Smooth muscle cell (in vitro differentiated cells): ENCODE measurements at regions not wholly inside any gene's neighbourhood (a gene's known extent, or its start where the extent isn't known, plus 50 kb on each side); places are given as distances from the start of the nearest gene placed in this dataset.

Experiments
- DNase-seq: peaks from one replicate; lab custom pipeline; 2025; ENCODE audit not compliant: unreplicated experiment; lab: John Stamatoyannopoulos, UW
- H2AFZ ChIP-seq: fragments of 200-600 bp; sonication (generic); 2 replicates; pipeline ENCODE4 v1.6.0; 2016; ENCODE audit warnings: antibody characterized with exemption, low read depth, mild to moderate bottlenecking
- H3F3A ChIP-seq: fragments of 200-600 bp; sonication (generic); 2 replicates; pipeline ENCODE4 v1.6.0; 2017; ENCODE audit warnings: antibody characterized with exemption, low read depth
- H3K27ac ChIP-seq: fragments of 200-600 bp; sonication (generic); 2 replicates; pipeline ENCODE4 v1.5.1; 2016; ENCODE audit warnings: low read depth, mild to moderate bottlenecking
- H3K27me3 ChIP-seq: fragments of 200-600 bp; sonication (generic); 2 replicates; pipeline ENCODE4 v1.6.1; 2016; ENCODE audit warnings: low read depth, mild to moderate bottlenecking
- H3K36me3 ChIP-seq: fragments of 200-600 bp; sonication (generic); 2 replicates; pipeline ENCODE4 v1.5.1; 2016; ENCODE audit warnings: low read depth
- H3K4me1 ChIP-seq: fragments of 200-600 bp; sonication (generic); 2 replicates; pipeline ENCODE4 v1.5.1; 2016; ENCODE audit warnings: low read depth
- H3K4me2 ChIP-seq: fragments of 200-600 bp; sonication (generic); 2 replicates; pipeline ENCODE4 v1.6.0; 2016; ENCODE audit warnings: mild to moderate bottlenecking
- H3K4me3 ChIP-seq: fragments of 200-600 bp; sonication (generic); 2 replicates; pipeline ENCODE4 v1.5.1; 2016; ENCODE audit warnings: mild to moderate bottlenecking
- H3K79me2 ChIP-seq: fragments of 200-600 bp; sonication (generic); 2 replicates; pipeline ENCODE4 v1.6.0; 2016; ENCODE audit warnings: low read depth, mild to moderate bottlenecking
- H3K9ac ChIP-seq: fragments of 200-600 bp; sonication (generic); 2 replicates; pipeline ENCODE4 v1.6.0; 2016; ENCODE audit warnings: low read depth
- H3K9me3 ChIP-seq: fragments of 200-600 bp; sonication (generic); replicated peaks from 2 replicates; pipeline ENCODE4 v1.5.1; 2016; ENCODE audit warnings: low read depth
- H4K20me1 ChIP-seq: fragments of 200-600 bp; sonication (generic); 2 replicates; pipeline ENCODE4 v1.6.0; 2016; ENCODE audit warnings: low read depth
- CTCF ChIP-seq: fragments of 200-600 bp; sonication (generic); IDR thresholded peaks from 2 replicates; pipeline ENCODE4 v1.5.1; 2017; ENCODE audit warnings: borderline replicate concordance, mild to moderate bottlenecking, antibody characterized with exemption; ENCODE audit not compliant: insufficient read depth, poor library complexity, severe bottlenecking
- WGBS: methylation state at CpG from one replicate; pipeline ENCODE4 v1.1.7; 2016; ENCODE audit warnings: low lambda C conversion rate; 5-methylcytosine and 5-hydroxymethylcytosine counted together

GRCh38 chr11:80414181-80415165, 973.6 kb upstream of the TENM4 start:
- Histone ChIP-seq H3K4me2 (no peak overlapping the region), H2AFZ (no peak overlapping the region), H3K9ac (no peak overlapping the region), H4K20me1 (no peaks in the 10 kb centered on the region), H3K27ac (no peak overlapping the region), H3K4me3 (no peak overlapping the region), H3K4me1 (no peaks in the 10 kb centered on the region), H3K9me3 (no peaks in the 10 kb centered on the region), H3K36me3 (no peaks in the 10 kb centered on the region), H3K79me2 (no peaks in the 10 kb centered on the region), H3K27me3 (no peaks in the 10 kb centered on the region), H3F3A (no peaks in the 10 kb centered on the region)
- no peak for DNase-seq
- TF ChIP-seq CTCF, result no peak
- WGBS, result 88% methylated on average over 7 of the region's 7 CpGs

DNA sequence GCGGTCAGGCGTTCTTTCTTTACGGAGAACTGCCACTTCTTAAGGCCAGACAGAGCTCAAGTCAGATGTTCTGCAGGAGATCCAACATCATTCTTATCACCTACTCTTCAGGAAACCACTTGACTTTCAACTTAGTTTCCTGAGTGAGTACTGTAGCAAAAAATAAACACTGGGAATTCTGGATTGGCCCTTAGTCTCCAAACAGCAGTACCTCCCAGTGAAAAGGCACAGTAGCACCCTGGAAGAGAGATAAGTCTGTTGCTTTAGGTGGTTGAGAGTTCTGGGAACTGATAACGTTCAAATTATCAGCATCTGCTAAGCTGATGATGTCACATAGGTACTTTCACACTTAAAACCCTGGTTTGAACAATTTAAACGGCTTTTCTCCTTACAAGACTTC, 971.8 kb upstream of the TENM4 start:
- H3K4me2 ChIP-seq, result no peak overlapping the region
- 54% methylated on average over 5 of the region's 5 CpGs for WGBS
- no peaks in the 10 kb centered on the region for H3K4me1 ChIP-seq
- H3K27ac ChIP-seq, result no peak overlapping the region
- no peaks in the 10 kb centered on the region for H4K20me1 ChIP-seq
- no peaks in the 10 kb centered on the region for H3F3A ChIP-seq
- H3K36me3 ChIP-seq, result no peaks in the 10 kb centered on the region
- DNase-seq, result no peak
- no peak overlapping the region for H2AFZ ChIP-seq
- H3K79me2 ChIP-seq, result no peaks in the 10 kb centered on the region
- no peak for TF ChIP-seq CTCF
- no peak overlapping the region for H3K4me3 ChIP-seq
- H3K27me3 ChIP-seq, result no peaks in the 10 kb centered on the region
- H3K9me3 ChIP-seq, result no peaks in the 10 kb centered on the region
- H3K9ac ChIP-seq, result no peak overlapping the region

GRCh38 chr11:80393210-80393609, 952.4 kb upstream of the TENM4 start:
- no peak overlapping the region for H2AFZ ChIP-seq
- H3K9me3 ChIP-seq, result no peaks in the 10 kb centered on the region
- 76% methylated on average over 3 of the region's 3 CpGs for WGBS
- H4K20me1 ChIP-seq, result no peaks in the 10 kb centered on the region
- no peak overlapping the region for H3K4me2 ChIP-seq
- no peak for DNase-seq
- H3F3A ChIP-seq, result no peaks in the 10 kb centered on the region
- H3K79me2 ChIP-seq, result no peaks in the 10 kb centered on the region
- TF ChIP-seq CTCF, result no peak
- no peaks in the 10 kb centered on the region for H3K4me1 ChIP-seq
- no peaks in the 10 kb centered on the region for H3K36me3 ChIP-seq
- no peak overlapping the region for H3K9ac ChIP-seq
- H3K4me3 ChIP-seq, result no peak overlapping the region
- H3K27me3 ChIP-seq, result no peaks in the 10 kb centered on the region
- no peak overlapping the region for H3K27ac ChIP-seq

GRCh38 chr11:80390505-80390904, 949.7 kb upstream of the TENM4 start:
- no peak overlapping the region for H3K4me3 ChIP-seq
- no peaks in the 10 kb centered on the region for H3F3A ChIP-seq
- H3K27ac ChIP-seq, result no peak overlapping the region
- TF ChIP-seq CTCF, result no peak
- H2AFZ ChIP-seq, result no peak overlapping the region
- no peaks in the 10 kb centered on the region for H3K79me2 ChIP-seq
- H3K36me3 ChIP-seq, result no peaks in the 10 kb centered on the region
- DNase-seq, result no peak
- no peak overlapping the region for H3K9ac ChIP-seq
- H3K27me3 ChIP-seq, result no peaks in the 10 kb centered on the region
- no peaks in the 10 kb centered on the region for H3K9me3 ChIP-seq
- H4K20me1 ChIP-seq, result no peaks in the 10 kb centered on the region
- 69% methylated on average over 2 of the region's 2 CpGs for WGBS
- no peak overlapping the region for H3K4me2 ChIP-seq
- H3K4me1 ChIP-seq, result no peaks in the 10 kb centered on the region
